GM23248 (cell line): ENCODE measurements at regions not wholly inside any gene's neighbourhood (a gene's known extent, or its start where the extent isn't known, plus 50 kb on each side); places are given as distances from the start of the nearest gene placed in this dataset.
"Not testable (repeated sequence)": the region's sequence is repeated elsewhere in the genome, so short reads cannot be mapped to it uniquely, and the experiment has no call there.

Experiments
- DNase-seq: peaks from one replicate; pipeline ENCODE4 v3.0.0-alpha.2; 2015
- H2AFZ ChIP-seq: fragments of 200-600 bp; sonication (generic); 2 replicates; pipeline ENCODE4 v1.6.1; 2016; ENCODE audit warnings: antibody characterized with exemption
- H3F3A ChIP-seq: fragments of 200-600 bp; sonication (generic); 2 replicates; pipeline ENCODE4 v1.6.1; 2016; ENCODE audit warnings: mild to moderate bottlenecking, antibody characterized with exemption, mixed run types; ENCODE audit not compliant: insufficient read depth
- H3K27ac ChIP-seq: fragments of 200-600 bp; sonication (generic); 2 replicates; pipeline ENCODE4 v1.5.1; 2016; ENCODE audit warnings: mild to moderate bottlenecking
- H3K27me3 ChIP-seq: fragments of 200-600 bp; sonication (generic); replicated peaks from 2 replicates; pipeline ENCODE4 v1.6.1; 2016; ENCODE audit warnings: mild to moderate bottlenecking; ENCODE audit not compliant: insufficient read depth
- H3K36me3 ChIP-seq: fragments of 200-600 bp; sonication (generic); 2 replicates; pipeline ENCODE4 v1.6.1; 2016; ENCODE audit warnings: low read depth, mild to moderate bottlenecking
- H3K4me1 ChIP-seq: fragments of 200-600 bp; sonication (generic); 2 replicates; pipeline ENCODE4 v1.6.1; 2016; ENCODE audit warnings: mild to moderate bottlenecking; ENCODE audit not compliant: insufficient read depth
- H3K4me2 ChIP-seq: fragments of 200-600 bp; sonication (generic); one replicate; pipeline ENCODE4 v1.6.1; 2016; ENCODE audit warnings: mild to moderate bottlenecking; ENCODE audit not compliant: unreplicated experiment
- H3K4me3 ChIP-seq: fragments of 200-600 bp; sonication (generic); 2 replicates; pipeline ENCODE4 v1.5.1; 2016; ENCODE audit warnings: mild to moderate bottlenecking
- H3K79me2 ChIP-seq: fragments of 200-600 bp; sonication (generic); 2 replicates; pipeline ENCODE4 v1.6.1; 2016; ENCODE audit warnings: mild to moderate bottlenecking; ENCODE audit not compliant: insufficient read depth
- H3K9ac ChIP-seq: fragments of 200-600 bp; sonication (generic); 2 replicates; pipeline ENCODE4 v1.6.1; 2016; ENCODE audit warnings: mild to moderate bottlenecking
- H3K9me2 ChIP-seq: fragments of 200-600 bp; sonication (generic); 2 replicates; pipeline ENCODE4 v1.6.1; 2016; ENCODE audit warnings: mixed run types, mild to moderate bottlenecking, moderate library complexity; ENCODE audit not compliant: insufficient read depth
- H3K9me3 ChIP-seq: fragments of 200-600 bp; sonication (generic); one replicate; pipeline ENCODE4 v1.6.1; 2017; ENCODE audit warnings: low read depth
- H4K20me1 ChIP-seq: fragments of 200-600 bp; sonication (generic); 2 replicates; pipeline ENCODE4 v1.6.0; 2016; ENCODE audit not compliant: insufficient read depth
- EZH2 ChIP-seq: fragments of 200-600 bp; sonication (generic); IDR thresholded peaks from 2 replicates; pipeline ENCODE4 v1.6.1; 2018; ENCODE audit warnings: antibody characterized with exemption, mild to moderate bottlenecking; ENCODE audit not compliant: insufficient read depth, poor library complexity, severe bottlenecking
- EZH2phosphoT487 ChIP-seq: fragments of 200-600 bp; sonication (generic); IDR thresholded peaks from 2 replicates; pipeline ENCODE4 v1.6.1; 2018; ENCODE audit warnings: antibody characterized with exemption, moderate library complexity, mild to moderate bottlenecking, low read depth; ENCODE audit not compliant: insufficient read depth
- WGBS, 2 experiments: methylation state at CpG; one replicate each; pipeline ENCODE4 v1.1.6; 2015 to 2017; ENCODE audit warnings: low lambda C conversion rate in 2 of 2, low coverage in 1 of 2; ENCODE audit errors: missing lambda C conversion rate in 2 of 2; 5-methylcytosine and 5-hydroxymethylcytosine counted together
- in situ Hi-C: fragments of 300-500 bp; cut with MboI; formaldehyde crosslinking; loops from 2 replicates; pipeline ENCODE4 v1.15.0; 2020

DNA sequence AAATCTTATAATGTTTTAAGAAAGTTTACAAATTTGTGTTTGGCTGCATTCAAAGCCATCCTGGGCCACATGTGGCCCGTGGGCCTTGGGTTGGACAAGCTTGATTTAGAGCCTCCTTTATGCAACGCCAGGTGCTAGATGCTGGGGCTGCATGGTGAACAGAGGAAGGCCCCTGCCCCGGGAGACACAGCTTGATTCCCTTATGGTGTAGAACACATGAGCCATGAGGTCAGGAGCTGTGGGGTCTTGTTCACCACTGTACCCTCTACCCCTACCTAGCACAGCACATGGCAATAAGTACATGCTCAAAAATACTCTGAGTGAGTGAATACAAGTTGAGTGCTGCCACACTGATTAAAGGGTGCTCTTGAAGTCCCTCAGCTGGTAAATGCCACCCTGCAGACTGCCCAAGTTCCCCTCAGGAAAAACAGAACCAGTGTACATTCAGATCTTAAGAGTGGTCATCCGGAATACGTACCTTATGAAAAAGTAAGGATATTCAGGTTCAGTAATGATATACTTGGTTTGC is 71.9 kb downstream of the ARRDC3 start:
- peak overlapping the region; percentile 85 for H3K9ac ChIP-seq
- H3K4me3 ChIP-seq = peak overlapping the region; percentile 31
- WGBS, 2 experiments = 59 to 68% methylated on average over 5 of the region's 5 CpGs

GRCh38 chr5:91308157-91308556 is 75.0 kb downstream of the ARRDC3 start:
- peaks cover 42% of the 10 kb centered on the region for H3K4me1 ChIP-seq
- H3K4me3 ChIP-seq, H3K27me3 ChIP-seq, H3K4me2 ChIP-seq, in situ Hi-C loops, H3K36me3 ChIP-seq, H3K9ac ChIP-seq, H2AFZ ChIP-seq, DNase-seq, H3K79me2 ChIP-seq, H3K9me2 ChIP-seq, H3K9me3 ChIP-seq, H4K20me1 ChIP-seq: not testable (repeated sequence)
- WGBS, 2 experiments = 93 to 94% methylated on average over 5 of the region's 5 CpGs
- H3K27ac ChIP-seq = peak overlapping the region; percentile 91; the same call in 1 of the 2 replicates
- peaks cover 32% of the 10 kb centered on the region for H3F3A ChIP-seq

More for the DNA sequence above, 71.9 kb downstream of the ARRDC3 start:
- no peak for DNase-seq
- H3F3A ChIP-seq = peaks cover 37% of the 10 kb centered on the region
- no peaks in the 10 kb centered on the region for H3K36me3 ChIP-seq
- H3K79me2 ChIP-seq = no peaks in the 10 kb centered on the region
- peak overlapping the region; percentile 95 for H3K27ac ChIP-seq
- TF ChIP-seq EZH2 (no peak), EZH2phosphoT487 (no peak)
- H2AFZ ChIP-seq = no peak overlapping the region
- no peaks in the 10 kb centered on the region for H4K20me1 ChIP-seq
- no peaks in the 10 kb centered on the region for H3K9me2 ChIP-seq
- in situ Hi-C loops = no loop called here
- peak overlapping the region; percentile 61 for H3K4me2 ChIP-seq
- H3K27me3 ChIP-seq = no peaks in the 10 kb centered on the region
- H3K4me1 ChIP-seq = peaks cover 57% of the 10 kb centered on the region
- H3K9me3 ChIP-seq = no peaks in the 10 kb centered on the region

- in situ Hi-C loops = no loop called here
- Histone ChIP-seq H2AFZ (0 out of 2 replicates have a peak overlapping the region, but pooled peaks have one; percentile 4), H3K27me3 (no peaks in the 10 kb centered on the region)
Observed at GRCh38 chr5:91307048-91307447, 76.1 kb downstream of the ARRDC3 start.

GRCh38 chr5:91306497-91306896 is 76.6 kb downstream of the ARRDC3 start:
- Histone ChIP-seq H3F3A (peaks cover 25% of the 10 kb centered on the region), H2AFZ (0 out of 2 replicates have a peak overlapping the region, but pooled peaks have one; percentile 4), H3K27ac (peak overlapping the region; percentile 91), H4K20me1 (no peaks in the 10 kb centered on the region), H3K4me3 (no peak overlapping the region), H3K9me2 (no peaks in the 10 kb centered on the region), H3K9ac (peak overlapping the region; percentile 70), H3K9me3 (no peaks in the 10 kb centered on the region), H3K4me1 (peaks cover 37% of the 10 kb centered on the region), H3K36me3 (no peaks in the 10 kb centered on the region), H3K79me2 (no peaks in the 10 kb centered on the region), H3K4me2 (peak overlapping the region; percentile 23), H3K27me3 (no peaks in the 10 kb centered on the region)
- DNase-seq = peak; percentile 32
- in situ Hi-C loops = no loop called here
- no peak for TF ChIP-seq EZH2
- no peak for TF ChIP-seq EZH2phosphoT487
- 74% methylated on average over 3 of the region's 3 CpGs for WGBS, 2 experiments

More at GRCh38 chr5:91307048-91307447, 76.1 kb downstream of the ARRDC3 start:
- H3F3A ChIP-seq = peaks cover 25% of the 10 kb centered on the region
- WGBS, 2 experiments = 12 to 26% methylated on average over 4 of the region's 4 CpGs
- peak overlapping the region; percentile 70 for H3K9ac ChIP-seq
- no peaks in the 10 kb centered on the region for H3K9me3 ChIP-seq
- H3K4me1 ChIP-seq = peaks cover 33% of the 10 kb centered on the region
- peak overlapping the region; percentile 91 for H3K27ac ChIP-seq
- H3K4me2 ChIP-seq = peak overlapping the region; percentile 23
- no peaks in the 10 kb centered on the region for H3K79me2 ChIP-seq
- no peaks in the 10 kb centered on the region for H3K36me3 ChIP-seq
- no peaks in the 10 kb centered on the region for H3K9me2 ChIP-seq
- peak; percentile 94 for DNase-seq
- H3K4me3 ChIP-seq = no peak overlapping the region
- H4K20me1 ChIP-seq = no peaks in the 10 kb centered on the region
- TF ChIP-seq EZH2 (no peak), EZH2phosphoT487 (no peak)

- Histone ChIP-seq H4K20me1 (no peaks in the 10 kb centered on the region), H3K9me3 (no peaks in the 10 kb centered on the region), H3K9ac (peak overlapping the region; percentile 70; the same call in 1 of the 2 replicates), H3K27me3 (no peaks in the 10 kb centered on the region), H2AFZ (peak overlapping the region; percentile 13; the same call in 1 of the 2 replicates), H3K36me3 (no peaks in the 10 kb centered on the region), H3K4me1 (peaks cover 33% of the 10 kb centered on the region), H3K4me3 (no peak overlapping the region), H3F3A (peaks cover 19% of the 10 kb centered on the region), H3K4me2 (no peak overlapping the region), H3K9me2 (no peaks in the 10 kb centered on the region), H3K27ac (peak overlapping the region; percentile 91), H3K79me2 (no peaks in the 10 kb centered on the region)
- no peak for TF ChIP-seq EZH2
- no peak for TF ChIP-seq EZH2phosphoT487
- no peak for DNase-seq
- in situ Hi-C loops = no loop called here
Observed at GRCh38 chr5:91305640-91306039, 77.5 kb downstream of the ARRDC3 start.

GRCh38 chr5:91304015-91304414 is 79.1 kb downstream of the ARRDC3 start:
- whole genome bisulfite sequencing, 2 experiments = 97 to 99% methylated on average over 4 of the region's 4 CpGs
- H3K9me2 ChIP-seq, in situ Hi-C loops, H3K9ac ChIP-seq, H3K79me2 ChIP-seq, H3K36me3 ChIP-seq, H3K27me3 ChIP-seq, H2AFZ ChIP-seq, H4K20me1 ChIP-seq, H3K4me2 ChIP-seq, H3K27ac ChIP-seq, H3K4me3 ChIP-seq, DNase-seq, H3K9me3 ChIP-seq: not testable (repeated sequence)
- peaks cover 33% of the 10 kb centered on the region for H3K4me1 ChIP-seq
- peaks cover 19% of the 10 kb centered on the region for H3F3A ChIP-seq
